ENCODE measurements at regions not wholly inside any gene's neighbourhood (a gene's known extent, or its start where the extent isn't known, plus 50 kb on each side); places are given as distances from the start of the nearest gene placed in this dataset.

GRCh38 chr2:226463154-226463553, 336.5 kb downstream of the IRS1 start:
- TF ChIP-seq PAX5 (IDR thresholded peaks at IDR 0.05; ENCODE audit: insufficient read depth, low read length, severe bottlenecking): no peak
- TF ChIP-seq POLR2AphosphoS5 (IDR thresholded peaks at IDR 0.05; ENCODE audit: low read depth, low read length): no peak
- no peak for TF ChIP-seq TAF1 (IDR thresholded peaks at IDR 0.05; ENCODE audit: low read depth, low read length)
- no peak for TF ChIP-seq POLR2A (IDR thresholded peaks at IDR 0.05; ENCODE audit: low read depth, low read length)
- TF ChIP-seq POU2F2 (IDR thresholded peaks at IDR 0.05; ENCODE audit: low read depth, low read length): no peak
- no peak for TF ChIP-seq SPI1 (IDR thresholded peaks at IDR 0.05; ENCODE audit: low read depth, low read length)
